Liver (tissue), 8 donors: ENCODE measurements at regions not wholly inside any gene's neighbourhood (a gene's known extent, or its start where the extent isn't known, plus 50 kb on each side); places are given as distances from the start of the nearest gene placed in this dataset.

Experiments used
- DNase-seq: peaks from one replicate; pipeline ENCODE4 v3.0.0-alpha.2; 2017; ENCODE audit warnings: low spot score
- H3K27ac ChIP-seq, 2 donors: one replicate each; pipeline ENCODE4 v1.7.0; 2013; ENCODE audit warnings: inconsistent platforms in 2 of 2, low read length in 2 of 2, control low read depth in 1 of 2, low read depth in 1 of 2, mild to moderate bottlenecking in 1 of 2
- H3K27me3 ChIP-seq, 4 donors: one replicate each; pipeline versions ENCODE4 v1.6.1 to v1.7.0; 2013; ENCODE audit warnings: low read length in 3 of 4, inconsistent platforms in 1 of 4, mild to moderate bottlenecking in 1 of 4, moderate library complexity in 1 of 4; ENCODE audit not compliant: control insufficient read depth in 4 of 4, insufficient read depth in 4 of 4
- H3K36me3 ChIP-seq, 4 donors: one replicate each; pipeline versions ENCODE4 v1.6.1 to v1.7.0; 2013; ENCODE audit warnings: low read length in 3 of 4, mild to moderate bottlenecking in 3 of 4, low read depth in 1 of 4, moderate library complexity in 1 of 4; ENCODE audit not compliant: control insufficient read depth in 4 of 4, insufficient read depth in 3 of 4
- H3K4me1 ChIP-seq, 4 donors: one replicate each; pipeline versions ENCODE4 v1.6.1 to v1.7.0; 2013; ENCODE audit warnings: low read length in 3 of 4, mild to moderate bottlenecking in 3 of 4, moderate library complexity in 1 of 4; ENCODE audit not compliant: control insufficient read depth in 4 of 4, insufficient read depth in 4 of 4
- H3K4me3 ChIP-seq, 3 donors: one replicate each; pipeline versions ENCODE4 v1.6.1 to v1.7.0; 2013; ENCODE audit warnings: low read length in 3 of 3, control low read depth in 1 of 3, low read depth in 1 of 3, mild to moderate bottlenecking in 1 of 3
- H3K9ac ChIP-seq, 2 donors: one replicate each; pipeline ENCODE4 v1.7.0; 2013; ENCODE audit warnings: low read length in 2 of 2, mild to moderate bottlenecking in 2 of 2, moderate library complexity in 2 of 2, control low read depth in 1 of 2, low read depth in 1 of 2
- H3K9me3 ChIP-seq, 4 donors: one replicate each; pipeline versions ENCODE4 v1.6.1 to v1.7.0; 2013; ENCODE audit warnings: low read length in 3 of 4; ENCODE audit not compliant: control insufficient read depth in 4 of 4
- EGR1 ChIP-seq, 2 donors: IDR thresholded peaks; 2 replicates each; pipeline ENCODE4 v1.6.1; 2016 to 2018; ENCODE audit warnings: antibody characterized with exemption in 2 of 2, low read depth in 2 of 2
- FOXA1 ChIP-seq: IDR thresholded peaks from 2 replicates; pipeline ENCODE4 v1.6.1; 2016; ENCODE audit warnings: antibody characterized with exemption
- FOXA2 ChIP-seq: IDR thresholded peaks from 2 replicates; pipeline ENCODE4 v1.6.1; 2016; ENCODE audit warnings: antibody characterized with exemption
- GABPA ChIP-seq, 2 donors: IDR thresholded peaks in 1 of 2; conservative IDR thresholded peaks in 1 of 2; 2 replicates each; pipeline ENCODE4 v1.6.1; 2016; ENCODE audit warnings: antibody characterized with exemption in 2 of 2, mild to moderate bottlenecking in 1 of 2, moderate library complexity in 1 of 2
- HNF4G ChIP-seq: IDR thresholded peaks from 2 replicates; pipeline ENCODE4 v1.6.1; 2016; ENCODE audit warnings: antibody characterized with exemption
- JUND ChIP-seq, 2 donors: IDR thresholded peaks; 2 replicates each; pipeline ENCODE4 v1.6.1; 2016; ENCODE audit warnings: antibody characterized with exemption in 2 of 2
- NR2F2 ChIP-seq: IDR thresholded peaks from 2 replicates; pipeline ENCODE4 v1.6.1; 2016; ENCODE audit warnings: antibody characterized with exemption
- RAD21 ChIP-seq, 2 donors: IDR thresholded peaks; 2 replicates each; pipeline ENCODE4 v1.6.1; 2016; ENCODE audit warnings: antibody characterized with exemption in 2 of 2, mild to moderate bottlenecking in 2 of 2
- RXRA ChIP-seq, 2 donors: IDR thresholded peaks; 2 replicates each; pipeline ENCODE4 v1.6.1; 2017 to 2018; ENCODE audit warnings: antibody characterized with exemption in 2 of 2, mild to moderate bottlenecking in 1 of 2
- SP1 ChIP-seq: IDR thresholded peaks from 2 replicates; pipeline ENCODE4 v1.6.1; 2018; ENCODE audit warnings: antibody characterized with exemption, mild to moderate bottlenecking
- YY1 ChIP-seq: IDR thresholded peaks from 2 replicates; pipeline ENCODE4 v1.6.1; 2016; ENCODE audit warnings: antibody characterized with exemption, mild to moderate bottlenecking
- WGBS: extraction: QIAGEN DNeasy Blood & Tissue Kit; methylation state at CpG from one replicate; pipeline ENCODE4 v1.1.7; 2013; 5-methylcytosine and 5-hydroxymethylcytosine counted together
- TF ChIP-seq, protein P1 (sequence below): IDR thresholded peaks from 2 replicates; pipeline ENCODE4 v1.6.1; 2016; ENCODE audit warnings: antibody characterized with exemption
- TF ChIP-seq, protein P2 (sequence below): fragments of 150-350 bp; IDR thresholded peaks from 2 replicates; pipeline ENCODE4 v1.5.1; 2017; ENCODE audit warnings: improper control_type of control experiment, low read depth, low read length; ENCODE audit not compliant: missing input control
- TF ChIP-seq, protein P3 (sequence below): IDR thresholded peaks from 2 replicates; pipeline ENCODE4 v1.6.1; 2016; ENCODE audit warnings: antibody characterized with exemption
- TF ChIP-seq, protein P4 (sequence below): IDR thresholded peaks from 2 replicates; pipeline ENCODE4 v1.6.1; 2016; ENCODE audit warnings: antibody characterized with exemption, mild to moderate bottlenecking
- TF ChIP-seq, protein P5 (sequence below): IDR thresholded peaks from 2 replicates; pipeline ENCODE4 v1.6.1; 2016; ENCODE audit warnings: antibody characterized with exemption
- donor health status: healthy.
- donor health status: healthy.
- donor health status: healthy.
- donor health status: healthy.
- donor health status: healthy.

DNA sequence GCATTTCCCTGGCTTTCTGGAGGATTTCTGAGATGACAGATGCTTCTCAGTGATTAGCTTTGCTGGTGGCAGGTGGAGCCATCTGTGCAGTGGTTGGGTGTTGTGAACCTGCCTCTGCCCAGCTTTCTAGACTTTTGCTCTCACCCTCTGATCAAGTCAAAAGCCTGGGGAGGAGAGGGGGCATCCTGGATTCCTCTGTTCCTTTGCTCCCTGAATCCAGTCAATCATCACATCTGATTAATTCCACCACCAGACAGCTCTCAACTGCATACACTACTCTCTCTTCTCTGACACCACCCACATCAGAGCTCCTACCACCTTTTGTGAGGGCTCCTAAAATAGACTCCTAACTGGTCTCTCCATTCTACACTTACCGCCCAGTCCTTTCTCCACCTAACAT is 283.5 kb downstream of the WDR11 start:
- no peaks in the 10 kb centered on the region for H3K9me3 ChIP-seq
- H3K27me3 ChIP-seq = no peaks in the 10 kb centered on the region
- no peak for DNase-seq
- H3K4me3 ChIP-seq = no peak overlapping the region
- H3K36me3 ChIP-seq = no peaks in the 10 kb centered on the region
- no peak for TF ChIP-seq RXRA (IDR thresholded peaks at IDR 0.05)
- no peak overlapping the region for H3K9ac ChIP-seq
- H3K27ac ChIP-seq = no peak overlapping the region
- 90% methylated on average over 1 of the region's 1 CpG for WGBS
- H3K4me1 ChIP-seq = no peaks in the 10 kb centered on the region

DNA sequence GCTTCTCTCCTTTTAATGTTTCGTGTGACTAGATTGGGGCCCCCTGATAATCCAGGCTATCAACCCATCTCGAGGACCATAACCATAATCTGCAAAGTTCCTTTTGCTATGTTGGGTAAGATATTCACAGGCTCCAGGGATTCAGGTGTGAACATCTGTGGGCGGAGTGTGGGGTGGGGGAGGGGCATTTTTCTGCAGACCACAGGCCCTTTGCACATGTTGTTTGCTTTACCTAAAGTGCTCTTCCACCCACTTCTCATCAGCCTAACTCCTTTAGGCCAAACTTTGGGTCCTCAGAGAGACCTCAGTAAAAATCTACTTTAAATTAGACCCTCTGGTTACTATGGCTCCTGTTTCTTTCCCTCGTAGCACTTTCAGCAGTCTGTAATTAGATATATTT is 284.4 kb downstream of the WDR11 start:
- TF ChIP-seq GABPA (IDR thresholded peaks at IDR 0.05 in 1 of 2, conservative IDR thresholded peaks at IDR 0.05 in 1 of 2) (no peak), EGR1 (IDR thresholded peaks at IDR 0.05; ENCODE audit: low read depth in 2 of 2) (no peak)
- TF ChIP-seq, protein P1, sequence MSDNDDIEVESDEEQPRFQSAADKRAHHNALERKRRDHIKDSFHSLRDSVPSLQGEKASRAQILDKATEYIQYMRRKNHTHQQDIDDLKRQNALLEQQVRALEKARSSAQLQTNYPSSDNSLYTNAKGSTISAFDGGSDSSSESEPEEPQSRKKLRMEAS = no peak
- TF ChIP-seq, protein P2, sequence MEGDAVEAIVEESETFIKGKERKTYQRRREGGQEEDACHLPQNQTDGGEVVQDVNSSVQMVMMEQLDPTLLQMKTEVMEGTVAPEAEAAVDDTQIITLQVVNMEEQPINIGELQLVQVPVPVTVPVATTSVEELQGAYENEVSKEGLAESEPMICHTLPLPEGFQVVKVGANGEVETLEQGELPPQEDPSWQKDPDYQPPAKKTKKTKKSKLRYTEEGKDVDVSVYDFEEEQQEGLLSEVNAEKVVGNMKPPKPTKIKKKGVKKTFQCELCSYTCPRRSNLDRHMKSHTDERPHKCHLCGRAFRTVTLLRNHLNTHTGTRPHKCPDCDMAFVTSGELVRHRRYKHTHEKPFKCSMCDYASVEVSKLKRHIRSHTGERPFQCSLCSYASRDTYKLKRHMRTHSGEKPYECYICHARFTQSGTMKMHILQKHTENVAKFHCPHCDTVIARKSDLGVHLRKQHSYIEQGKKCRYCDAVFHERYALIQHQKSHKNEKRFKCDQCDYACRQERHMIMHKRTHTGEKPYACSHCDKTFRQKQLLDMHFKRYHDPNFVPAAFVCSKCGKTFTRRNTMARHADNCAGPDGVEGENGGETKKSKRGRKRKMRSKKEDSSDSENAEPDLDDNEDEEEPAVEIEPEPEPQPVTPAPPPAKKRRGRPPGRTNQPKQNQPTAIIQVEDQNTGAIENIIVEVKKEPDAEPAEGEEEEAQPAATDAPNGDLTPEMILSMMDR = no peak
- no peak overlapping the region for H3K4me3 ChIP-seq
- no peaks in the 10 kb centered on the region for H3K36me3 ChIP-seq
- no peaks in the 10 kb centered on the region for H3K9me3 ChIP-seq
- WGBS = 93% methylated on average over 4 of the region's 4 CpGs
- H3K27ac ChIP-seq = no peak overlapping the region
- no peaks in the 10 kb centered on the region for H3K4me1 ChIP-seq
- no peaks in the 10 kb centered on the region for H3K27me3 ChIP-seq
- no peak overlapping the region for H3K9ac ChIP-seq
- no peak for DNase-seq

DNA sequence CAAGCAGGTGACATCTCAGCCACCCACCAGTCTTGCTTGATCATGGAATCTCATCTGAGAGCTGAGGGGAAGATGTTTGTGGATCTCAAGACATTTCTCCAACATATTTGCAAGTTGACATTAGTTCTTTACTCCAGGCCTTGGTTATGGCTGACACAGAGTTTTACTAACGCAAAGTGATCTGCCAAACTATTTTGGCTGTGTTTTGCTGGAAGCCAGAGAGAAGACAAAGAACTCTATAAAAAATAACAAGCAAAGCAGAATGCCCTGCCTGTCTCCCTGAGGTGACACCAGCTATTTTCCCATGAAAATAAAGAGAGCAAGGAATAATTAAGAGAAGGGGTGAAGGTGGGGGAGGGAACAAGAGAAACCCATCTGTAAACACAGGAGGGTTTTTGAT is 286.4 kb downstream of the WDR11 start:
- H3K27ac ChIP-seq = no peak overlapping the region
- no peak for DNase-seq
- no peaks in the 10 kb centered on the region for H3K27me3 ChIP-seq
- H3K9me3 ChIP-seq = no peaks in the 10 kb centered on the region
- no peak overlapping the region for H3K9ac ChIP-seq
- no peaks in the 10 kb centered on the region for H3K4me1 ChIP-seq
- WGBS = 83% methylated on average over 1 of the region's 1 CpG
- H3K4me3 ChIP-seq = no peak overlapping the region
- no peaks in the 10 kb centered on the region for H3K36me3 ChIP-seq
- TF ChIP-seq SP1 (no peak), RAD21 (IDR thresholded peaks at IDR 0.05) (no peak)

DNA sequence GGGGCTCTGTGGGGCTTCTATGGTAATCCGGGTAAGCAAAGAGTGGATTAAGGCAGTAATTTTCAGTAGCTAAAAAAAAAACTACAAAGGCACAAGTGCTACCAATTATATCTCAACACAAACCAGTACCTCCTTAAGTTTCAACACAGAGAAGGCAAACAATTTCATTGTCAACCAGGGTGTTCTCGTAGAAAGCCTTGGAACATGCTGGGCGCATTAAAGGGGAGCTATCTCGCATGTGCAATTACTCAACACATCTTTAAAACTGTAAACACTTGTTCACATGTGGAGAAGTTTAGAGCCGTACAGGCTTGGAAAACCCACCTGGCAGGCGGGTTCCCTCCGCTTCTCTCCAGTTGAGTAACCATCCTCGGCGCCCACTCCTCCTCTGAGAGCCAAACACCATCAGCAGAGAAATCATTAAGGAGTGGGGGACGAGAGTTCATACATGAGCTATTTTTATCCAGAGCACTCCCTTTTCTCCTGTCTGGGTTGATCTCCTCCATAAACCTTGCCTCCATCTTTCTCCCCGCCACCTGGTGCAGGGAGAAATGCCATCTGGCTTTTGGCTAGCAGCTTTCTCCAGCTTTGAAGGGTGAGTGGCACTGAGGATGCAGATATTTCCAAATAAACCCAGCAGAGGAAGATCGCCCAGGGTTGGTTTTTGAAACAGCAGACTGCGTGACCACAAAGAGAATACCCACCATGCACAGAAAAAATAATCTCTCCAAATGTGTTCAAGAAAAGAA is 287.1 kb downstream of the WDR11 start:
- Histone ChIP-seq H3K4me1 (no peaks in the 10 kb centered on the region), H3K36me3 (no peaks in the 10 kb centered on the region), H3K4me3 (no peak overlapping the region), H3K27me3 (no peaks in the 10 kb centered on the region), H3K9me3 (no peaks in the 10 kb centered on the region), H3K27ac (no peak overlapping the region), H3K9ac (no peak overlapping the region)
- 73% methylated on average over 13 of the region's 13 CpGs for WGBS
- no peak for DNase-seq
- TF ChIP-seq EGR1 (IDR thresholded peaks at IDR 0.05; ENCODE audit: low read depth in 2 of 2) = no peak
- TF ChIP-seq FOXA2 = no peak
- TF ChIP-seq NR2F2 = no peak
- TF ChIP-seq, protein P3, sequence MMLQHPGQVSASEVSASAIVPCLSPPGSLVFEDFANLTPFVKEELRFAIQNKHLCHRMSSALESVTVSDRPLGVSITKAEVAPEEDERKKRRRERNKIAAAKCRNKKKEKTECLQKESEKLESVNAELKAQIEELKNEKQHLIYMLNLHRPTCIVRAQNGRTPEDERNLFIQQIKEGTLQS = no peak
- no peak for TF ChIP-seq FOXA1
- no peak for TF ChIP-seq JUND (IDR thresholded peaks at IDR 0.05)
- TF ChIP-seq, protein P4, sequence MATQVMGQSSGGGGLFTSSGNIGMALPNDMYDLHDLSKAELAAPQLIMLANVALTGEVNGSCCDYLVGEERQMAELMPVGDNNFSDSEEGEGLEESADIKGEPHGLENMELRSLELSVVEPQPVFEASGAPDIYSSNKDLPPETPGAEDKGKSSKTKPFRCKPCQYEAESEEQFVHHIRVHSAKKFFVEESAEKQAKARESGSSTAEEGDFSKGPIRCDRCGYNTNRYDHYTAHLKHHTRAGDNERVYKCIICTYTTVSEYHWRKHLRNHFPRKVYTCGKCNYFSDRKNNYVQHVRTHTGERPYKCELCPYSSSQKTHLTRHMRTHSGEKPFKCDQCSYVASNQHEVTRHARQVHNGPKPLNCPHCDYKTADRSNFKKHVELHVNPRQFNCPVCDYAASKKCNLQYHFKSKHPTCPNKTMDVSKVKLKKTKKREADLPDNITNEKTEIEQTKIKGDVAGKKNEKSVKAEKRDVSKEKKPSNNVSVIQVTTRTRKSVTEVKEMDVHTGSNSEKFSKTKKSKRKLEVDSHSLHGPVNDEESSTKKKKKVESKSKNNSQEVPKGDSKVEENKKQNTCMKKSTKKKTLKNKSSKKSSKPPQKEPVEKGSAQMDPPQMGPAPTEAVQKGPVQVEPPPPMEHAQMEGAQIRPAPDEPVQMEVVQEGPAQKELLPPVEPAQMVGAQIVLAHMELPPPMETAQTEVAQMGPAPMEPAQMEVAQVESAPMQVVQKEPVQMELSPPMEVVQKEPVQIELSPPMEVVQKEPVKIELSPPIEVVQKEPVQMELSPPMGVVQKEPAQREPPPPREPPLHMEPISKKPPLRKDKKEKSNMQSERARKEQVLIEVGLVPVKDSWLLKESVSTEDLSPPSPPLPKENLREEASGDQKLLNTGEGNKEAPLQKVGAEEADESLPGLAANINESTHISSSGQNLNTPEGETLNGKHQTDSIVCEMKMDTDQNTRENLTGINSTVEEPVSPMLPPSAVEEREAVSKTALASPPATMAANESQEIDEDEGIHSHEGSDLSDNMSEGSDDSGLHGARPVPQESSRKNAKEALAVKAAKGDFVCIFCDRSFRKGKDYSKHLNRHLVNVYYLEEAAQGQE = no peak
- no peak for TF ChIP-seq YY1
- TF ChIP-seq, protein P5, sequence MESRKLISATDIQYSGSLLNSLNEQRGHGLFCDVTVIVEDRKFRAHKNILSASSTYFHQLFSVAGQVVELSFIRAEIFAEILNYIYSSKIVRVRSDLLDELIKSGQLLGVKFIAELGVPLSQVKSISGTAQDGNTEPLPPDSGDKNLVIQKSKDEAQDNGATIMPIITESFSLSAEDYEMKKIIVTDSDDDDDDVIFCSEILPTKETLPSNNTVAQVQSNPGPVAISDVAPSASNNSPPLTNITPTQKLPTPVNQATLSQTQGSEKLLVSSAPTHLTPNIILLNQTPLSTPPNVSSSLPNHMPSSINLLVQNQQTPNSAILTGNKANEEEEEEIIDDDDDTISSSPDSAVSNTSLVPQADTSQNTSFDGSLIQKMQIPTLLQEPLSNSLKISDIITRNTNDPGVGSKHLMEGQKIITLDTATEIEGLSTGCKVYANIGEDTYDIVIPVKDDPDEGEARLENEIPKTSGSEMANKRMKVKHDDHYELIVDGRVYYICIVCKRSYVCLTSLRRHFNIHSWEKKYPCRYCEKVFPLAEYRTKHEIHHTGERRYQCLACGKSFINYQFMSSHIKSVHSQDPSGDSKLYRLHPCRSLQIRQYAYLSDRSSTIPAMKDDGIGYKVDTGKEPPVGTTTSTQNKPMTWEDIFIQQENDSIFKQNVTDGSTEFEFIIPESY = no peak
- TF ChIP-seq, protein P1 = no peak
- TF ChIP-seq RXRA (IDR thresholded peaks at IDR 0.05) = no peak
- no peak for TF ChIP-seq HNF4G
